ENCODE measurements at regions not wholly inside any gene's neighbourhood (a gene's known extent, or its start where the extent isn't known, plus 50 kb on each side); places are given as distances from the start of the nearest gene placed in this dataset.
"Not testable (repeated sequence)": the region's sequence is repeated elsewhere in the genome, so short reads cannot be mapped to it uniquely, and the experiment has no call there.

GRCh38 chr2:2647141-2647541, 316.1 kb upstream of the MYT1L start:
- Histone ChIP-seq H3K27ac (no peak overlapping the region), H3K9ac (ENCODE audit: low read depth in 2 of 2, low read length in 2 of 2) (no peak overlapping the region), H3K27me3 (no peaks in the 10 kb centered on the region), H3K4me3 (no peak overlapping the region), H3K36me3 (no peaks in the 10 kb centered on the region), H3K9me3 (no peaks in the 10 kb centered on the region), H3K4me1 (no peaks in the 10 kb centered on the region)
- intact Hi-C loops (cut with DNase I), result no loop called here
- DNase-seq, result no peak
- no peak for TF ChIP-seq CTCF (IDR thresholded peaks at IDR 0.05)

- Histone ChIP-seq H3K9me3 (no peaks in the 10 kb centered on the region), H3K9ac (ENCODE audit: low read depth in 2 of 2, low read length in 2 of 2) (no peak overlapping the region), H3K4me1 (no peaks in the 10 kb centered on the region), H3K4me3 (no peak overlapping the region), H3K36me3 (no peaks in the 10 kb centered on the region), H3K27ac (no peak overlapping the region), H3K27me3 (no peaks in the 10 kb centered on the region)
- no peak for DNase-seq
- intact Hi-C loops (cut with DNase I), result no loop called here
- no peak for TF ChIP-seq CTCF (IDR thresholded peaks at IDR 0.05)
Observed at GRCh38 chr2:2646433-2647051, 315.5 kb upstream of the MYT1L start.

GRCh38 chr2:2645162-2645855, 314.2 kb upstream of the MYT1L start:
- no peak for DNase-seq
- no peaks in the 10 kb centered on the region for H3K27me3 ChIP-seq
- no peaks in the 10 kb centered on the region for H3K36me3 ChIP-seq
- no peak overlapping the region for H3K27ac ChIP-seq
- TF ChIP-seq CTCF (IDR thresholded peaks at IDR 0.05), result no peak
- no peaks in the 10 kb centered on the region for H3K4me1 ChIP-seq
- H3K9me3 ChIP-seq, result no peaks in the 10 kb centered on the region
- H3K9ac ChIP-seq (ENCODE audit: low read depth in 2 of 2, low read length in 2 of 2), result no peak overlapping the region
- intact Hi-C loops (cut with DNase I), result no loop called here
- H3K4me3 ChIP-seq, result no peak overlapping the region

- H3K4me3 ChIP-seq; H3K9ac ChIP-seq (ENCODE audit: low read depth in 2 of 2, low read length in 2 of 2); H3K36me3 ChIP-seq; H3K9me3 ChIP-seq; H3K4me1 ChIP-seq; intact Hi-C loops (cut with DNase I); DNase-seq; H3K27ac ChIP-seq; H3K27me3 ChIP-seq: not testable (repeated sequence)
Observed at GRCh38 chr2:2644751-2645150, 313.7 kb upstream of the MYT1L start.

GRCh38 chr2:2644040-2644439, 313.0 kb upstream of the MYT1L start:
- H3K9ac ChIP-seq (ENCODE audit: low read depth in 2 of 2, low read length in 2 of 2), result no peak overlapping the region
- H3K4me3 ChIP-seq, result no peak overlapping the region
- H3K27ac ChIP-seq, result no peak overlapping the region
- H3K4me1 ChIP-seq, result no peaks in the 10 kb centered on the region
- DNase-seq, result no peak
- no peaks in the 10 kb centered on the region for H3K9me3 ChIP-seq
- H3K36me3 ChIP-seq, result no peaks in the 10 kb centered on the region
- intact Hi-C loops (cut with DNase I), result no loop called here
- H3K27me3 ChIP-seq, result no peaks in the 10 kb centered on the region
- no peak for TF ChIP-seq CTCF (IDR thresholded peaks at IDR 0.05)

Data from colonic mucosa (tissue), 4 donors.